HepG2 (cell line): ENCODE measurements at regions not wholly inside any gene's neighbourhood (a gene's known extent, or its start where the extent isn't known, plus 50 kb on each side); places are given as distances from the start of the nearest gene placed in this dataset.

Experiments
- ATAC-seq: fragments of 200-7000 bp; cut with Tn5 transposase; 3 replicates; pipeline ENCODE4 v1.9.1; 2020; ENCODE audit warnings: mild to moderate bottlenecking, moderate library complexity
- BruUV-seq: library from RNA; stranded (reverse); fragments of 400-500 nt; replicated peaks from 2 replicates; lab custom pipeline; 2021; lab: Mats Ljungman, UMichigan
- CTCF ChIA-PET: fragments of 300-600 bp; formaldehyde crosslinking; extraction: SDS; loops from one replicate; lab custom pipeline; 2021; ENCODE audit warnings: low total read pairs, inconsistent platforms, low intra/inter-chr PET ratio; lab: Yijun Ruan, JAX
- POLR2A ChIA-PET: fragments of 350-600 bp; sonication (Branson Sonifier 250); formaldehyde crosslinking; loops from one replicate; lab custom pipeline; 2020; ENCODE audit warnings: antibody characterized with exemption, inconsistent platforms; lab: Yijun Ruan, JAX
- DNase-seq: peaks from one replicate; pipeline ENCODE4 v3.0.0-alpha.2; 2015; ENCODE audit warnings: low spot score
- FAIRE-seq: peaks from 3 replicates; lab custom pipeline; 2011; peaks lifted over from hg19 to GRCh38; lab: Jason Lieb, UNC
- H2AFZ ChIP-seq: one replicate; pipeline ENCODE4 v1.6.1; 2011; ENCODE audit warnings: low read length, inconsistent platforms
- H3K27ac ChIP-seq: fragments of 300-600 bp; 3 replicates; pipeline ENCODE4 v1.8.0; 2011; ENCODE audit warnings: mixed run types, mild to moderate bottlenecking, mixed read lengths, low read length, inconsistent platforms; ENCODE audit not compliant: insufficient read depth; ENCODE audit errors: extremely low read length
- H3K27me3 ChIP-seq, 2 experiments: fragments of 200-600 bp in 1 of 2; 2 replicates in 1 of 2; 3 replicates in 1 of 2; pipeline versions ENCODE4 v1.6.0 to v1.8.0; 2011; ENCODE audit warnings: low read length in 2 of 2, mild to moderate bottlenecking in 2 of 2, moderate library complexity in 2 of 2, inconsistent platforms in 1 of 2; ENCODE audit not compliant: insufficient read depth in 2 of 2, control insufficient read depth in 1 of 2
- H3K36me3 ChIP-seq, 2 experiments: fragments of 200-600 bp in 1 of 2; replicated peaks in 1 of 2; 2 replicates in 1 of 2; 3 replicates in 1 of 2; pipeline versions ENCODE4 v1.5.1 to v1.8.0; 2011; ENCODE audit warnings: low read length in 2 of 2, inconsistent platforms in 1 of 2; ENCODE audit not compliant: insufficient read depth in 2 of 2, control insufficient read depth in 1 of 2
- H3K4me1 ChIP-seq: 2 replicates; pipeline ENCODE4 v1.5.1; 2012; ENCODE audit warnings: low read length, inconsistent platforms; ENCODE audit not compliant: insufficient read depth
- H3K4me2 ChIP-seq: 2 replicates; pipeline ENCODE4 v1.6.0; 2011; ENCODE audit warnings: low read depth, low read length, inconsistent platforms
- H3K4me3 ChIP-seq, 3 experiments: fragments of 200-600 bp in 1 of 3; sonication (generic), shearing (Covaris generic) in 1 of 3; replicated peaks in 1 of 3; 2 replicates each; pipeline ENCODE4 v1.5.1; 2011 to 2016; ENCODE audit warnings: low read length in 3 of 3, inconsistent platforms in 2 of 3, low read depth in 2 of 3, mild to moderate bottlenecking in 2 of 3, control low read depth in 1 of 3, mixed read lengths in 1 of 3; ENCODE audit not compliant: insufficient read depth in 1 of 3
- H3K79me2 ChIP-seq: one replicate; pipeline ENCODE4 v1.6.1; 2011; ENCODE audit warnings: low read length, inconsistent platforms; ENCODE audit not compliant: insufficient read depth
- H3K9ac ChIP-seq: 2 replicates; pipeline ENCODE4 v1.6.0; 2011; ENCODE audit warnings: mild to moderate bottlenecking, low read depth, low read length, inconsistent platforms; ENCODE audit not compliant: insufficient read depth
- H3K9me3 ChIP-seq: 2 replicates; pipeline ENCODE4 v1.5.1; 2012; ENCODE audit warnings: mild to moderate bottlenecking, low read length
- H4K20me1 ChIP-seq: 2 replicates; pipeline ENCODE4 v1.6.0; 2011; ENCODE audit warnings: inconsistent platforms, mild to moderate bottlenecking, low read length, moderate library complexity; ENCODE audit not compliant: insufficient read depth
- ARNT ChIP-seq: fragments of 450-650 bp; IDR thresholded peaks from 2 replicates; pipeline ENCODE4 v1.6.1; 2017
- IKZF5 ChIP-seq: IDR thresholded peaks from 2 replicates; pipeline ENCODE4 v1.6.1; 2018; ENCODE audit warnings: missing genetic modification reagents, mild to moderate bottlenecking, missing compliant biosample characterization
- MAF1 ChIP-seq: sonication (generic); formaldehyde crosslinking; IDR thresholded peaks from 2 replicates; pipeline ENCODE4 v1.5.0; 2020; ENCODE audit warnings: missing genetic modification reagents, borderline replicate concordance
- SOX13 ChIP-seq, 3 experiments: fragments of 450-650 bp in 1 of 3; sonication (generic) in 1 of 3; formaldehyde crosslinking in 1 of 3; IDR thresholded peaks in 2 of 3; conservative IDR thresholded peaks in 1 of 3; 2 replicates each; pipeline versions ENCODE4 v1.5.0 to v1.6.1; 2016 to 2020; ENCODE audit warnings: antibody characterized with exemption in 1 of 3, mild to moderate bottlenecking in 1 of 3, missing compliant biosample characterization in 1 of 3, missing genetic modification reagents in 1 of 3, moderate library complexity in 1 of 3
- ZBTB25 ChIP-seq: IDR thresholded peaks from 2 replicates; pipeline ENCODE4 v1.6.1; 2018; ENCODE audit warnings: missing genetic modification reagents
- ZNF275 ChIP-seq: sonication (generic); formaldehyde crosslinking; IDR thresholded peaks from 2 replicates; pipeline ENCODE4 v1.8.0; 2022; ENCODE audit warnings: missing genetic modification reagents, mild to moderate bottlenecking, inconsistent platforms, borderline replicate concordance
- ZNF562 ChIP-seq: sonication (generic); formaldehyde crosslinking; IDR thresholded peaks from 2 replicates; pipeline ENCODE4 v1.8.0; 2022; ENCODE audit warnings: missing genetic modification reagents, borderline replicate concordance
- ZNF691 ChIP-seq: sonication (generic); formaldehyde crosslinking; IDR thresholded peaks from 2 replicates; pipeline ENCODE4 v1.4.0; 2020; ENCODE audit warnings: missing genetic modification reagents, low read depth, mild to moderate bottlenecking, borderline replicate concordance
- ZNF788 ChIP-seq: sonication (generic); formaldehyde crosslinking; IDR thresholded peaks from 2 replicates; pipeline ENCODE4 v1.5.0; 2020; ENCODE audit warnings: mild to moderate bottlenecking, missing genetic modification reagents, borderline replicate concordance
- WGBS: methylation state at CpG from one replicate; pipeline ENCODE4 v1.1.6; 2017; ENCODE audit warnings: low lambda C conversion rate; 5-methylcytosine and 5-hydroxymethylcytosine counted together
- in situ Hi-C: cut with HindIII; loops from 2 replicates; pipeline ENCODE4 v1.10.0; 2017; ENCODE audit warnings: low pct_unique_long_range_greater_than_20kb; ENCODE audit not compliant: extremely low pct_ligation_motif_present
- intact Hi-C: fragments of 100-400 bp; cut with micrococcal nuclease; formaldehyde crosslinking; loops from one replicate; pipeline ENCODE4 v1.10.0; 2022; ENCODE audit not compliant: unreplicated experiment
- TF ChIP-seq, protein P1 (sequence below): sonication (generic); formaldehyde crosslinking; IDR thresholded peaks from 2 replicates; pipeline ENCODE4 v1.4.0; 2020; ENCODE audit warnings: missing genetic modification reagents
- TF ChIP-seq, protein P2 (sequence below): IDR thresholded peaks from 2 replicates; pipeline ENCODE4 v1.6.1; 2016; ENCODE audit warnings: low read depth

GRCh38 chr2:45300026-45300750, 290.9 kb upstream of the SIX2 start (continued):
- no peak for TF ChIP-seq ZBTB25 (CRISPR knock-in tag)
- TF ChIP-seq ZNF691 (CRISPR knock-in tag): no peak
- no peak for TF ChIP-seq ZNF562 (CRISPR knock-in tag)

DNA sequence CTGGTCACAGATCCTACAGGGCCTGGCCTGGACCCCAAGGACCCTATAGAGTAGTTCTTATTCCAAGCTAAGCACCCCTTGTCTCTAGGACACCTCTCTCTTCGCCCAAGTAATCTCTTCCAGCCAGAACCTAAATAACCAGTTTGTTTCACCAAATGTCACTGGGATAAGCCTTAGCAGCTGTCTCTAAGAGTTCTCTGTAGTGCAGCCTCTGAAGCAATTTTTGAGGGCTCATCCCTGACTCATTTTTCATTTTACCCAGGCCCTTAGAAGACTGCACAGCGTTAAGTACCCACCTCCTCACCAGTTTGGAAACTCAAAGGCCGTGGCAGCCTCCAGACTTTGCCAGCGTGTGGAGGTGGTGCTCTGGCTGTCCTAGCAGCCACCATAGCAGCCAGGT, 290.1 kb upstream of the SIX2 start:
- FAIRE-seq (no peak), ATAC-seq (no peak), DNase-seq (no peak)
- Histone ChIP-seq H3K9me3 (no peaks in the 10 kb centered on the region), H3K4me3 (no peak overlapping the region), H2AFZ (no peak overlapping the region), H3K9ac (no peak overlapping the region), H3K4me1 (peaks cover 17% of the 10 kb centered on the region), H3K79me2 (no peaks in the 10 kb centered on the region), H4K20me1 (no peaks in the 10 kb centered on the region), H3K4me2 (peak overlapping the region; percentile 2; the same call in 1 of the 2 replicates), H3K27ac (no peak overlapping the region), H3K36me3 (no peaks in the 10 kb centered on the region), H3K27me3 (peaks cover 1 to 27% of the 10 kb centered on the region in 2 experiments; a peak in 3 of 5 replicates)
- POLR2A ChIA-PET: interaction anchor here (0.6 to 1.5 kb wide), 7 partner anchors 19 to 61 kb away, joined by 3 to 7 read pairs (median 4); no protein-coding TSS in a partner anchor
- no TSS peak for BruUV-seq
- in situ Hi-C loops: no loop called here
- CTCF ChIA-PET: no interaction called here
- WGBS: 18% methylated on average over 4 of the region's 4 CpGs
- intact Hi-C loops: no loop called here
- TF ChIP-seq MAF1: no peak
- TF ChIP-seq ZNF788 (CRISPR knock-in tag): no peak
- no peak for TF ChIP-seq ARNT
- no peak for TF ChIP-seq SOX13 (IDR thresholded peaks at IDR 0.05)
- TF ChIP-seq SOX13 (CRISPR knock-in tag; conservative IDR thresholded peaks at IDR 0.05 in 1 of 2, IDR thresholded peaks at IDR 0.05 in 1 of 2): no peak
- no peak for TF ChIP-seq IKZF5
- TF ChIP-seq ZNF691 (CRISPR knock-in tag): no peak
- TF ChIP-seq, protein P1, sequence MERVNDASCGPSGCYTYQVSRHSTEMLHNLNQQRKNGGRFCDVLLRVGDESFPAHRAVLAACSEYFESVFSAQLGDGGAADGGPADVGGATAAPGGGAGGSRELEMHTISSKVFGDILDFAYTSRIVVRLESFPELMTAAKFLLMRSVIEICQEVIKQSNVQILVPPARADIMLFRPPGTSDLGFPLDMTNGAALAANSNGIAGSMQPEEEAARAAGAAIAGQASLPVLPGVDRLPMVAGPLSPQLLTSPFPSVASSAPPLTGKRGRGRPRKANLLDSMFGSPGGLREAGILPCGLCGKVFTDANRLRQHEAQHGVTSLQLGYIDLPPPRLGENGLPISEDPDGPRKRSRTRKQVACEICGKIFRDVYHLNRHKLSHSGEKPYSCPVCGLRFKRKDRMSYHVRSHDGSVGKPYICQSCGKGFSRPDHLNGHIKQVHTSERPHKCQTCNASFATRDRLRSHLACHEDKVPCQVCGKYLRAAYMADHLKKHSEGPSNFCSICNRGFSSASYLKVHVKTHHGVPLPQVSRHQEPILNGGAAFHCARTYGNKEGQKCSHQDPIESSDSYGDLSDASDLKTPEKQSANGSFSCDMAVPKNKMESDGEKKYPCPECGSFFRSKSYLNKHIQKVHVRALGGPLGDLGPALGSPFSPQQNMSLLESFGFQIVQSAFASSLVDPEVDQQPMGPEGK (CRISPR knock-in tag): no peak
- no peak for TF ChIP-seq ZNF275 (CRISPR knock-in tag)
- TF ChIP-seq, protein P2, sequence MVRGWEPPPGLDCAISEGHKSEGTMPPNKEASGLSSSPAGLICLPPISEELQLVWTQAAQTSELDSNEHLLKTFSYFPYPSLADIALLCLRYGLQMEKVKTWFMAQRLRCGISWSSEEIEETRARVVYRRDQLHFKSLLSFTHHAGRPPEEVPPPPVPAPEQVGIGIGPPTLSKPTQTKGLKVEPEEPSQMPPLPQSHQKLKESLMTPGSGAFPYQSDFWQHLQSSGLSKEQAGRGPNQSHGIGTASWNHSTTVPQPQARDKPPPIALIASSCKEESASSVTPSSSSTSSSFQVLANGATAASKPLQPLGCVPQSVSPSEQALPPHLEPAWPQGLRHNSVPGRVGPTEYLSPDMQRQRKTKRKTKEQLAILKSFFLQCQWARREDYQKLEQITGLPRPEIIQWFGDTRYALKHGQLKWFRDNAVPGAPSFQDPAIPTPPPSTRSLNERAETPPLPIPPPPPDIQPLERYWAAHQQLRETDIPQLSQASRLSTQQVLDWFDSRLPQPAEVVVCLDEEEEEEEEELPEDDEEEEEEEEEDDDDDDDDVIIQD (CRISPR knock-in tag): no peak
